Rectal smooth muscle tissue (tissue), 1 donor: ENCODE measurements at regions not wholly inside any gene's neighbourhood (a gene's known extent, or its start where the extent isn't known, plus 50 kb on each side); places are given as distances from the start of the nearest gene placed in this dataset.

ENCODE experiments used
- H3K27ac ChIP-seq: one replicate; pipeline ENCODE4 v1.7.0; 2013; ENCODE audit warnings: low read depth, low read length, inconsistent platforms
- H3K27me3 ChIP-seq: one replicate; pipeline ENCODE4 v1.7.0; 2013; ENCODE audit warnings: low read length; ENCODE audit not compliant: control insufficient read depth, insufficient read depth
- H3K36me3 ChIP-seq: one replicate; pipeline ENCODE4 v1.7.0; 2013; ENCODE audit warnings: low read length; ENCODE audit not compliant: control insufficient read depth, insufficient read depth
- H3K4me1 ChIP-seq: one replicate; pipeline ENCODE4 v1.7.0; 2013; ENCODE audit warnings: low read length; ENCODE audit not compliant: control insufficient read depth, insufficient read depth
- H3K4me3 ChIP-seq: one replicate; pipeline ENCODE4 v1.7.0; 2013; ENCODE audit warnings: low read length
- H3K9ac ChIP-seq: one replicate; pipeline ENCODE4 v1.7.0; 2013; ENCODE audit warnings: low read length

DNA sequence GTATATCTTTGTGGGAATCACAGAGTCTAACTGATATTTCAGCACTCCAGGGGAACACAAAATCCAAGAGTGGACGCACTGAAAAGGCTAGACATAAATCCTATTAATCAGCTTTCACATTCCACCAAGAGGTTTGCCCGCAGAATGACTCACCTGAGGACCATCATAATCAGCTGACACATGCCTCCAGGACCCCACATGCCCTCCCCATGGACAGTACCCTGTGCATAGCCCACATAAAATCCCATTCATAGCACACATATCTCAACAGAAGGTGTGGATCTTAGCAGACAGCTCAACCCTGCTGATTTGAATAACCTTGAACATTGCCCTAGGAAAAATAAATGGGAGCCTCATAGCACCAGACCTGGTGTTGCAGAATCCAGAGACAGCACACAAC is 246.8 kb upstream of the TENT5A start:
- Histone ChIP-seq H3K36me3 (no peaks in the 10 kb centered on the region), H3K4me1 (no peaks in the 10 kb centered on the region), H3K4me3 (no peak overlapping the region), H3K9ac (no peak overlapping the region), H3K27ac (no peak overlapping the region), H3K27me3 (no peaks in the 10 kb centered on the region)

DNA sequence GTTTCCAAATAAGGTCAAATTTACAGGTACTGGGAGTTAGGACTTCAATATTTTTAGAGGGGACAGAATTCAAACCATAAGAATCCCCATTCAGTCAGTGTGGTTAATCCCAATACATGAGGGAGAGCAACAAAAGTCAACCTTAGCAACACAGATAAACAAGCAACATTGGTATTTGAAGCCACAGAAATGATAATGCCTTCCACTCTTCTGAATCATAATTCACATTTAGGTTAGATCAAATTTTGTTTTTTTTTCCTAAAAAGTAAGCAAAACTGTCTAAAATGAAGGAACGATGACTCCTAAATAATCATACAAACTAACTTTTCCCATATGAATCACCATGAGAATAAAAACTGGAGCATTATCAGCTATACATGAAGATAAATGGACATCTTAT is 246.0 kb upstream of the TENT5A start:
- H3K36me3 ChIP-seq: no peaks in the 10 kb centered on the region
- no peak overlapping the region for H3K9ac ChIP-seq
- no peak overlapping the region for H3K27ac ChIP-seq

DNA sequence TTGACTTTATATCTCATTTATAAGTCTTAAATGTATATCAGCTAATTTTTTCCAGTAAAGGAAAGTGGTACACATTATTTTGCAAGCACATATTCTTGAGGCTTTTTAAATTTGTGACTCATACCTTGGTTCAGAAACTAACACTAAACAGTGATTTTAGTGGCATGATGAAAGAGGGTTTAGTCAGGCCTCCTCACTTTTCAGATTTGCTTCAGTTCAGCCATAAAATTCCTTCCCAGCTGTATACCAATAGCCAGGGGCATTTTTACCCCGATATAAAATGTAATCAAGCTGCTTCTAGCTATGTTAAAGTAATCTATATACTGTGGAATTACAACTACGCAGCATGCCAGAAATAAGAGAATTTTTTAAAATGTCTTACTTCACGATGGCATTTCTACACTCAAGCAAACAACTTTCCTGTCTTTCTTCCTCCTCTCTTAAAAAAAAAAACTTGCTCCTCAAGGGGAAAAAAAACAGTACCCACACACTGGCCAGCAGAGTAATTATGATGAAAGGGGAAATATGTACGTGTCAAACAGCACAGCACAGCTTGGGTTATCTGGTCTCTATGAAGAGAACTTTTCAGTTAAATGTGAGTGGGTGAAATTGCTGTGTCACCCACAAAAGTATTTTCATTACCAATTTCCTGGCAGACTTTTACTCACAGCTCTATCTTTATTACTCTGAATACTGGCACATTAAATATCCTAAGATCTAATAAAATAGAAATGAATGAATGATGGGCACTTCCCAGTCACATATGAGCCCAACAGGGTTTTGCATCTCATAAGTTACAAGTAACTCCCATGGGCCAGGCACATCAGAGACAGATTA is 244.8 kb upstream of the TENT5A start:
- Histone ChIP-seq H3K36me3 (no peaks in the 10 kb centered on the region), H3K4me3 (no peak overlapping the region), H3K4me1 (no peaks in the 10 kb centered on the region), H3K27me3 (no peaks in the 10 kb centered on the region), H3K27ac (no peak overlapping the region), H3K9ac (no peak overlapping the region)

More for the DNA sequence above, 246.0 kb upstream of the TENT5A start:
- no peak overlapping the region for H3K4me3 ChIP-seq
- no peaks in the 10 kb centered on the region for H3K27me3 ChIP-seq
- H3K4me1 ChIP-seq: no peaks in the 10 kb centered on the region

DNA sequence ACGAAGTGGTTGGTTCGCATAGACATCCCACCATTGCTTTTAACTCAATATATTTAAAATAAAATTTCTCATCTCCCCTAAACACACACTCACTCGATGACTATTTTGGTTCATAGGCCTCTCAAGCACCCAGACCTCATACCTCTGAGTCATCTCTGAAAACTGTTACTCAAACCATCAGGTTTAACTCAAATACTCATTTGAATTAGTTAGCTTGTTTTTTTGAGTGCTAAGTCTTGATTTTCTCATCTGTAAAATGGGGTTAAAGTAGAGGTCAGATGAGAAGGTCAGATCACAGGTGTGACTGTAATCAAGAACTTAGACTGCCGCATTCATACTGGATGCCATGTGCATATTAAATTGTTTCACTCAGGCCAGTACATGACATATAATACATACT is 243.9 kb upstream of the TENT5A start:
- Histone ChIP-seq H3K27me3 (no peaks in the 10 kb centered on the region), H3K4me3 (no peak overlapping the region), H3K36me3 (no peaks in the 10 kb centered on the region), H3K9ac (no peak overlapping the region), H3K4me1 (no peaks in the 10 kb centered on the region), H3K27ac (no peak overlapping the region)

DNA sequence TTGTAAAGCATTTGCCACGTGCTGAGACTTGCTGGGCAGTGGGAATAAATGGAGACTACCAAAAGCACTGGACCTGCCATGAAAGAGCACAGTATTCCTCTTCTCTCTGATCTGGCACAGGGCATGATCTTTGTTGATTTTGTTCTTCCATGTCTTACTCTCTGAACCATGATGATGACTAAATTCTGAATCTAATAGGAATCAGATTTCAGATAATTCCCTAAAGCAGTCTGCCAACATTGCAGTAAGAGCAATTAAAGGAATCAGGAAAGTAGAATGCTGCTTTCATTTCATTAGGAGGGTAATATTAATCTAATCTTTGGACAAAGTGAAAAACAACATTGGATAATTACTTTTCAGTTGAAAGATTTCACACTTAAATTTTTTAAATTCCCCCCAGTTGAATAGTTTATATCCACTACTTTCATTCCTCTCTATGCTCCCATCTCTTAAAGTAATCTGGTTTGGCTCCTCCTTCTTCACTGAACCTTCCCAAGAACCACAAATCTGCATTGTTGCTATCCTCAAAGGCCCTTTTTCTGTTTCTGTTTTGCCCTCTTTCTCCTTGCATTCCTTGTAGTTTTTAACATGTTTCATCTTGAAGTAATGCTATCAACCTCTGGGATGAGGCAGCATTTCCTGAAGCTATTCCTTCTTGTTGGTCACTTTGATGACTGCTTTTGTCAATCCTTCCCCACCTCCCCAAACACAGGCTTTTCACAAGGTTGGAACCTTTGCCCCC is 243.2 kb upstream of the TENT5A start:
- no peak overlapping the region for H3K9ac ChIP-seq
- no peaks in the 10 kb centered on the region for H3K27me3 ChIP-seq
- H3K27ac ChIP-seq: no peak overlapping the region
- no peak overlapping the region for H3K4me3 ChIP-seq
- H3K36me3 ChIP-seq: no peaks in the 10 kb centered on the region
- H3K4me1 ChIP-seq: no peaks in the 10 kb centered on the region

DNA sequence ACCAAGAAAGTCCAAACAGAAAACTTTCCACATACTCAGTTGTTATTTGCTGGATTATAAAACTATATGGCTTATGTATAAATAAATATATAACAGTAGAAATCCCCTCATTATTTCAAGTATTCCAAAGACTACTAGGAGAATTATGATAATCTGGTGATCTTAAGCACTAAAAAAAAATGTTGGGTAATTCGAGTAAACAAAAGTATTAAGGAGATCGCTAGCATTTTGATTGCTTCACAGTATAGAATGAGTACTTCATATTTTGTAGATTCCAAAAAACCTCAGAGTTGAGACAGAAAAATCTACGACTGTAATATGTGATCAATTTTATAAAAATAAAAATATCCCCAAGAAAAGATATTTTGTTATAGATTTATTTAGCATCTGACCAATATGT is 236.4 kb upstream of the TENT5A start:
- Histone ChIP-seq H3K9ac (no peak overlapping the region), H3K4me1 (no peaks in the 10 kb centered on the region), H3K36me3 (no peaks in the 10 kb centered on the region), H3K27ac (no peak overlapping the region), H3K4me3 (no peak overlapping the region), H3K27me3 (no peaks in the 10 kb centered on the region)

DNA sequence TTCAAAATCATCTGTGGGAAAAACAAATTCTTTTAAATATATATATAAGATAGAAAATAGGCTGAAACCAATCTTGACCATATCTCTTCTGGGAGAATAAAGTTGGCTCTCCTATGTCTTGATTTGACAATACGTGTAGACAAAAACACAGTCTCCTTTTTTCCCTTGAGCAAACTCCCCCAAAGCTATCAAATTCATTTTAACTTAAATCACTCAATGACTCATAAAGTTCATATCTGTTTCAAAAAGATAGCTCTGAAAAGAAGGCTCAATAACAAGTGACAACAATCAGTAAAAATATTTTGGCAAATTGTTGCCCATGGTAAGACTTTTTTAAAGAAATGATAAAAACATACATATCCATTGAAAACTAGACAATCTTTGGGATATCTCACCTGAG is 236.0 kb upstream of the TENT5A start:
- Histone ChIP-seq H3K27me3 (no peaks in the 10 kb centered on the region), H3K4me1 (no peaks in the 10 kb centered on the region), H3K4me3 (no peak overlapping the region), H3K27ac (no peak overlapping the region), H3K9ac (no peak overlapping the region), H3K36me3 (no peaks in the 10 kb centered on the region)

DNA sequence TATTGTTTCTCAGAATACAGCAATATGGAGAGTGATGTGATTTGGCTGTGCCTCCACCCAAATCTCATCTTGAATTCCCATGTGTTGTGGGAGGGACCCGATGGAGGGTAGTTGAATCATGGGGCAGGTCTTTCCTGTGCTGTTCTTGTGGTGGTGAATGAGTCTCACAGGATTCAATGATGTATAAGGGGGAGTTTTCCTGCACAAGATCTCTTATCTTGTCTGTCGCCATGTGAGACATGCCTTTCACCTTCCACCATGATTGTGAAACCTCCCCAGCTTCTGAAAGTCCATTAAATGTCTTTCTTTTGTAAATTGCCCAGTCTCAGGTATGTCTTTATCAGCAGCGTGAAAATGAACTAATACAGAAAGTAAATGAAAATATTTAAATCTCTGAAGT is 234.8 kb upstream of the TENT5A start:
- Histone ChIP-seq H3K27ac (no peak overlapping the region), H3K27me3 (no peaks in the 10 kb centered on the region), H3K9ac (no peak overlapping the region), H3K36me3 (no peaks in the 10 kb centered on the region), H3K4me3 (no peak overlapping the region), H3K4me1 (no peaks in the 10 kb centered on the region)

DNA sequence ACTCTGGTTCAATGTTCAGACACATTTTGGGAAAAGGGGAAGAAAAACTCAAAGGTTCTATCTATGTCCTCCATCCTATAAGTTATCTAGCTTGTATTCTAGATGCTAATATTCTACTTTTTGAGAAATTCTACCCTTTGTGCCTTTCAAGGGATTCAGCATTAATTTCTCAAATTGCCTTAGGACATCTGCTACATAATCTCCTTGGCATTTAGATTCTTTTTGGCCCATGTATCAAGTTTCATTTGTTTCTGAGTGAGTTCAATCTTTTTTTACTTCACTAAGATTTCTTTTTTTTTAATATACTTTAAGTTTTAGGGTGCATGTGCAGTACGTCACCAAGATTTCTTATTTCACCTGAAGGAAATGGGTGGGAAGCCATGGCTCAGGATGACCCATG is 232.7 kb upstream of the TENT5A start:
- H3K4me1 ChIP-seq: no peaks in the 10 kb centered on the region
- H3K27ac ChIP-seq: no peak overlapping the region
- no peak overlapping the region for H3K4me3 ChIP-seq
- no peaks in the 10 kb centered on the region for H3K27me3 ChIP-seq
- no peaks in the 10 kb centered on the region for H3K36me3 ChIP-seq
- H3K9ac ChIP-seq: no peak overlapping the region

DNA sequence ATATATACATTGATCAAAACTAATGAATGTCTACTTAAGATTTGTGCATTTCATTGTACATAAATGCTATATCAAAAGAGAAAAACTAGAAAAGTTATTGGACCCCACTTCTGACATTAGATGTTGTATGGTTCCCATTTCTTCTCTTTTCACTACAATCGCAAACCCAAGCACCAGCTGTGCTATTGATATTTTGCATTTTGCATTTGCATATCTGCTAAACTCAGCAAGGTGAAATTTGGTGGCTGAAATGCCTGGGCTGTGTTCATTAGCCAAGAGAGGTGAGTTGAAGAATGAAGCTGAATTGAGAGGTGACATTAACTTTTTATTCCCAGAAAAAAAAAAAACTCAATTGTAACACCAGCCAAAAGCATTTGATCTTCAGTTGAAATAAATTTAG is 232.1 kb upstream of the TENT5A start:
- H3K4me1 ChIP-seq: no peaks in the 10 kb centered on the region
- no peaks in the 10 kb centered on the region for H3K36me3 ChIP-seq
- no peaks in the 10 kb centered on the region for H3K27me3 ChIP-seq
- H3K27ac ChIP-seq: no peak overlapping the region
- H3K9ac ChIP-seq: no peak overlapping the region
- no peak overlapping the region for H3K4me3 ChIP-seq

DNA sequence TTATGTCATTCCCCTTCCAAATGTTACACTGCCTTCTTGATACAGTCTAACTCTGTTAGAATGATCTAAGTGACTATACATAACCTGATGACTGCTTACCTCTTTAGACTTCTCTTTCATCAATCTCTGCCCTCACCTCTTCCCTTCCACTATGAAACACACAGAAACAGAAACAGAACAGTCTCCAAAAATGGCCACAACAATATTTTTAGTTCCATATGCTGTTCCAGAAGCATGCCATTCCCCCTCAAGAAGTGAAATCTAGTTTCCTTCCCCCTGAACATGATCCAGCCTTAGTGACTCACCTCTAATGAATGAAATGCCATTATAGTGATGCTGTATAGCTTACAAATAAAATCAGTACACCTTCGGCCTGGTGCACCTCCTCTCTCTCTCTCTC is 229.3 kb upstream of the TENT5A start:
- Histone ChIP-seq H3K27ac (no peak overlapping the region), H3K9ac (no peak overlapping the region), H3K27me3 (no peaks in the 10 kb centered on the region), H3K36me3 (no peaks in the 10 kb centered on the region), H3K4me1 (no peaks in the 10 kb centered on the region), H3K4me3 (no peak overlapping the region)

DNA sequence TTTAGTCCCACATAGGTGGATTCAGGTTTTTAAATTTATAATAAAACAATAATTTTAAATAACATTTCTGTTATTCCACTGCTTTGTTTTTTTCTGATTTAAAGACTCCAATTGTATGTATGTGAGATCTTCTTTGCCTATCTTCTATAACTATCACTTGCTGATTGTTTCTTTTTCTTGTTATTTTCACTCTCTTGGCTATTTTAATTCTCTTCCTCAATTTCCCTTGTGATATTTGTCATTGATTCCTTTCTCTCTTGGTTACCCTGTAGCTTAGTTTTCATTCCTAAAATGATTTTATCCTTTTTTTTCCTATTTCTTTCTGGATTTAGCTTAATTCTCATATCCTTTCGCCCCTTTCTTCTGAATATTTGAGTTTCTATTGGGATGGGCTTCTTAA is 227.3 kb upstream of the TENT5A start:
- H3K36me3 ChIP-seq: no peaks in the 10 kb centered on the region
- no peaks in the 10 kb centered on the region for H3K4me1 ChIP-seq
- no peak overlapping the region for H3K9ac ChIP-seq
- no peak overlapping the region for H3K4me3 ChIP-seq
- no peaks in the 10 kb centered on the region for H3K27me3 ChIP-seq
- no peak overlapping the region for H3K27ac ChIP-seq

DNA sequence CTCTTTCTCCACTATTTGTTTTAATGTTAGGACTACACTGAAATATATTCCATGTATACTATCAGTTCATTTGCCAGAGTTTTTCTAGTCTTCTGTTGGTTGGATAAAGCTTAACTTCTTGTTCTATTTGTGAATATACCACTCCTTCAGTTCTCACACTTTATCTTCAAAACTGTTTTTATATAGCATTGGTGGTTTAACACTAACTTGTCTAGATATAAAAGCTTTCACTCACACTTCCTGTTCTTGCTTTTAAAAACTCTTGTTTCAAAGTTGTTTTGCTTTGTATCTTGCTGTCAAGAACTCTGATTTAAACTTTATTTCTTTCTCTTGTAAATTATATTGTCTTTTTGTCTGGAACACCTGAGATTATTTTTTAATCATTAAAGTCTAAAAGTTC is 226.8 kb upstream of the TENT5A start:
- Histone ChIP-seq H3K27ac (no peak overlapping the region), H3K4me1 (no peaks in the 10 kb centered on the region), H3K9ac (no peak overlapping the region), H3K4me3 (no peak overlapping the region), H3K36me3 (no peaks in the 10 kb centered on the region), H3K27me3 (no peaks in the 10 kb centered on the region)
